ENCODE measurements at regions not wholly inside any gene's neighbourhood (a gene's known extent, or its start where the extent isn't known, plus 50 kb on each side); places are given as distances from the start of the nearest gene placed in this dataset.
A peak's percentile ranks its signal among the peaks of the same experiment; 100 is the strongest.
"Not testable (repeated sequence)": the region's sequence is repeated elsewhere in the genome, so short reads cannot be mapped to it uniquely, and the experiment has no call there.

- DNase-seq: no peak
Measured at GRCh38 chr1:198978523-198978922, 339.7 kb downstream of the PTPRC start.

- DNase-seq: no peak
Measured at GRCh38 chr1:198986036-198986435, 347.2 kb downstream of the PTPRC start.

- DNase-seq: no peak
Measured at GRCh38 chr1:198986442-198986841, 347.6 kb downstream of the PTPRC start.

- DNase-seq: peak; percentile 2
Measured at GRCh38 chr1:199002661-199003060, 363.8 kb downstream of the PTPRC start.

- peak; percentile 3 for DNase-seq
Measured at GRCh38 chr1:199007423-199007822, 368.6 kb downstream of the PTPRC start.

- DNase-seq: no peak
Measured at GRCh38 chr1:199009447-199009846, 370.6 kb downstream of the PTPRC start.

- DNase-seq: no peak
Measured at GRCh38 chr1:199010492-199010891, 371.7 kb downstream of the PTPRC start.

GRCh38 chr1:199010933-199011332 lies 372.1 kb downstream of the PTPRC start:
- peak; percentile 65 for DNase-seq

- DNase-seq: no peak
Measured at GRCh38 chr1:199015799-199016198, 377.0 kb downstream of the PTPRC start.

GRCh38 chr1:199018471-199019135 lies 379.8 kb downstream of the PTPRC start:
- no peak for DNase-seq

GRCh38 chr1:199020051-199020450 lies 381.2 kb downstream of the PTPRC start:
- DNase-seq: no peak

GRCh38 chr1:199020904-199021303 lies 382.1 kb downstream of the PTPRC start:
- no peak for DNase-seq

GRCh38 chr1:199029401-199029800 lies 390.6 kb downstream of the PTPRC start:
- peak; percentile 67 for DNase-seq

GRCh38 chr1:199029855-199030254 lies 391.0 kb downstream of the PTPRC start:
- peak; percentile 24 for DNase-seq

GRCh38 chr1:199030541-199030940 lies 391.7 kb downstream of the PTPRC start:
- DNase-seq: not testable (repeated sequence)

GRCh38 chr1:199031170-199031569 lies 392.3 kb downstream of the PTPRC start:
- DNase-seq: not testable (repeated sequence)

- DNase-seq: not testable (repeated sequence)
Measured at GRCh38 chr1:199032479-199032878, 393.6 kb downstream of the PTPRC start.

GRCh38 chr1:199033661-199034060 lies 394.8 kb downstream of the PTPRC start:
- no peak for DNase-seq

GRCh38 chr1:199038156-199038555 lies 399.3 kb downstream of the PTPRC start:
- no peak for DNase-seq

- DNase-seq: no peak
Measured at GRCh38 chr1:199040076-199040905, 401.5 kb downstream of the PTPRC start.

- DNase-seq: no peak
Measured at GRCh38 chr1:199041173-199041914, 402.5 kb downstream of the PTPRC start.

- DNase-seq: no peak
Measured at GRCh38 chr1:199042193-199042592, 403.4 kb downstream of the PTPRC start.

- DNase-seq: peak; percentile 13
Measured at GRCh38 chr1:199044191-199044590, 405.4 kb downstream of the PTPRC start.

All from fibroblast of skin of abdomen (primary cell).